ENCODE measurements at regions not wholly inside any gene's neighbourhood (a gene's known extent, or its start where the extent isn't known, plus 50 kb on each side); places are given as distances from the start of the nearest gene placed in this dataset.
"Not testable (repeated sequence)": the region's sequence is repeated elsewhere in the genome, so short reads cannot be mapped to it uniquely, and the experiment has no call there.

DNA sequence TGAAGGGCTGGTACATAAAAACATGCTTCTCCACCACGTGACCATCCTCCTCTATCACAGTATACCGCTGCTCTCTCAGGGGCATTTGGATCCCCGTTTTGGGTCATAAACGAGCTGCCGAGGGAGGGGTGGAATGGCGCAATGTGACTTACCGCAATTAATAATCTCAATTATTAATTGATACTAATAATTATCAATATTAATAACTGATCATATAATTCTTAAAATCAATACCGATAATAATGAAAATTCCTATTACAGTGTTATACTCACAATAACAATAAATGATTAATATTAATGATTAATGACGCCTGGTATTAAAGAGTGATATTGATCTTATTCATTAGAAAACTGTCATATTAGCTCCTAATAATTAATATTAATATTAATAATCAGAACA is 56.1 kb upstream of the FRG2C start:
- ATAC-seq; intact Hi-C loops (cut with DNase I, micrococcal nuclease); DNase-seq: not testable (repeated sequence)

DNA sequence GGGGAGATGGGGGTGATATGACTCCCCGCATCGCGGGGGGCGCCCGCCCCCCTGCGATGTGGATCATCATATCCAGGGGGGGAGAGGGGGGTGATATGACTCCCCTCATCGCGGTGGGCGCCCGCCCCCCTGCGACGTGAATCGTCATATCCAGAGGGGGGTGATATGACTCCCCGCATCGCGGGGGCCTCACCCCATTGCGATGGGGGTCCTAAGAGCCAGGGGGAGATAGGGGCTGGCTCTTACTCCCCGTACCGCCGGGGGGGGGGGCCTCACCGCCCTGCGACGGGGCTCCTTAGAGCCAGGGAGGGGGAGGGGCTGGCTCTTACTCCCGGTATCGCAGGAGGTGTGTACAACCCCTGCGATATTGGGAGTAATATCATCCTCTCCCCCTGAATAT is 54.5 kb upstream of the FRG2C start:
- not testable (repeated sequence) for DNase-seq, ATAC-seq

DNA sequence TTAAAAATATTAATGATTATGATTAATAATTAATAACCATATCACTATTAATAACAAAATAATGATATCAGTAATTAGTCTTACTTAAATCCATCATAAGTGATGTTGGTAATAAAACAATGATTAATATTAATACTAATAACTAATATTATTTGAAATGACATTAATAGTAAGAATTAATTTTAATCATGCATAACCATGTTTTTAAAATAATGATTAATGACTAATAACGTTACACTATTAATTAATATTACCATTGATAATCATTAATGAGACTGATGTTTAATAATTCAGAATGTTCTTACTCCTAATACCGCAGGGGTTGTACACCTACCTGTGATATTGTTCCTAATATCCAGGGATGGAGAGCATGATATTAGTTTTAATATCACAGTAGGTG is 53.4 kb upstream of the FRG2C start:
- ATAC-seq (no peak), DNase-seq (no peak)

More for the DNA sequence above, 54.5 kb upstream of the FRG2C start:
- intact Hi-C loops (cut with DNase I, micrococcal nuclease) = not testable (repeated sequence)

GRCh38 chr3:75611724-75612460 is 52.2 kb upstream of the FRG2C start:
- DNase-seq; intact Hi-C loops (cut with DNase I, micrococcal nuclease); ATAC-seq: not testable (repeated sequence)

More for the DNA sequence above, 53.4 kb upstream of the FRG2C start:
- intact Hi-C loops (cut with DNase I, micrococcal nuclease) = no loop called here

Small RNA genes lying in the stretch of these regions (microRNA-seq; reads per million reads assigned to microRNA genes)
- gene MIR4444-2 = 0 reads per million in 2 donors

Data from left colon (tissue), 2 donors.